Activated T-helper 1 cell treated with anti-CD3 and anti-CD28 coated beads, Interleukin-12 subunit alpha, Interleukin-12 subunit beta, Interleukin-2, Interleukin-4 antibody, amounts not matched to agents 30 ng/mL and 10 ng/mL and 1 ng/mL, durations not matched to agents 14 hours and 24 hours and 36 hours (primary cell): ENCODE measurements at regions not wholly inside any gene's neighbourhood (a gene's known extent, or its start where the extent isn't known, plus 50 kb on each side); places are given as distances from the start of the nearest gene placed in this dataset.

Source experiments
- DNase-seq: peaks from one replicate; pipeline ENCODE4 v3.0.0; 2021; ENCODE audit warnings: low spot score
- H3K27ac Mint-ChIP-seq: one replicate; pipeline ENCODE4 v1.8.0; 2021; ENCODE audit warnings: mild to moderate bottlenecking, mixed read lengths
- H3K27me3 Mint-ChIP-seq: one replicate; pipeline ENCODE4 v1.8.0; 2022; ENCODE audit warnings: mild to moderate bottlenecking, moderate library complexity, mixed read lengths; ENCODE audit not compliant: insufficient read depth
- H3K36me3 Mint-ChIP-seq: one replicate; pipeline ENCODE4 v1.8.0; 2021; ENCODE audit warnings: low read depth, mixed read lengths
- H3K4me1 Mint-ChIP-seq: one replicate; pipeline ENCODE4 v1.8.0; 2021; ENCODE audit warnings: low read depth, mixed read lengths
- H3K4me3 Mint-ChIP-seq: one replicate; pipeline ENCODE4 v1.8.0; 2021; ENCODE audit warnings: mild to moderate bottlenecking, moderate library complexity, mixed read lengths
- H3K9me3 Mint-ChIP-seq: one replicate; pipeline ENCODE4 v1.8.0; 2021; ENCODE audit warnings: mixed read lengths
- intact Hi-C: fragments of 100-400 bp; cut with micrococcal nuclease; formaldehyde crosslinking; loops from one replicate; pipeline ENCODE4 v1.15.1; 2024

- H3K9me3 Mint-ChIP-seq = no peaks in the 10 kb centered on the region
- no peaks in the 10 kb centered on the region for H3K36me3 Mint-ChIP-seq
- H3K4me1 Mint-ChIP-seq = no peaks in the 10 kb centered on the region
- H3K4me3 Mint-ChIP-seq = no peak overlapping the region
- H3K27me3 Mint-ChIP-seq = peaks cover 6% of the 10 kb centered on the region
- intact Hi-C loops = no loop called here
- no peak overlapping the region for H3K27ac Mint-ChIP-seq
- no peak for DNase-seq
These were observed 147.1 kb upstream of the IRS2 start for GRCh38 chr13:109933476-109933875.

- Mint-ChIP-seq H3K4me1 (no peaks in the 10 kb centered on the region), H3K4me3 (no peak overlapping the region), H3K27me3 (peaks cover 3% of the 10 kb centered on the region), H3K36me3 (no peaks in the 10 kb centered on the region), H3K9me3 (no peaks in the 10 kb centered on the region), H3K27ac (no peak overlapping the region)
- DNase-seq = no peak
- intact Hi-C loops = no loop called here
These were observed 138.0 kb upstream of the IRS2 start for GRCh38 chr13:109924376-109924775.

DNA sequence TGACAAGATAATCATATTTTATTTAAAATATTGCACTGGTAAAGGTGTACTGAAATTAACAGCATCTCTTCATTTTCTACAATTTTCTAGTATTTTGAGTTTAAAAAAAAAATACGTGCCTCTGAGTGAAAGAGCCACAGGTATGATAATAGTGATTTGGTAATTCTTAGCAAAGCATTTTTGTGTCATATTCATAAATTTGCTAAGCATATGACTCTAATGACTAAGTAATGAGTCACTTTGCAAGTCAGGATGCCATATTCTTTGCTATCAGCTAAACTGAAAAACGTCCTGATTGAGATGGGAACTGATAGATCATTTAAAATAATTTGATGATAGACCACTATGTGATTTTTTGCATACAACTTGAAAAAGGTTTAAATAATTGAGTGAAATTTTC lies 136.1 kb upstream of the IRS2 start:
- Mint-ChIP-seq H3K9me3 (no peaks in the 10 kb centered on the region), H3K4me1 (no peaks in the 10 kb centered on the region), H3K36me3 (no peaks in the 10 kb centered on the region), H3K27ac (no peak overlapping the region), H3K4me3 (no peak overlapping the region), H3K27me3 (no peaks in the 10 kb centered on the region)
- no peak for DNase-seq
- intact Hi-C loops = no loop called here

GRCh38 chr13:109919715-109920375 lies 133.5 kb upstream of the IRS2 start:
- H3K4me3 Mint-ChIP-seq = no peak overlapping the region
- H3K27ac Mint-ChIP-seq = no peak overlapping the region
- intact Hi-C loops = no loop called here
- H3K36me3 Mint-ChIP-seq = no peaks in the 10 kb centered on the region
- no peaks in the 10 kb centered on the region for H3K4me1 Mint-ChIP-seq
- H3K27me3 Mint-ChIP-seq = no peaks in the 10 kb centered on the region
- no peak for DNase-seq
- H3K9me3 Mint-ChIP-seq = no peaks in the 10 kb centered on the region

GRCh38 chr13:109918179-109918711 lies 131.9 kb upstream of the IRS2 start:
- Mint-ChIP-seq H3K36me3 (no peaks in the 10 kb centered on the region), H3K27ac (no peak overlapping the region), H3K9me3 (no peaks in the 10 kb centered on the region), H3K4me1 (no peaks in the 10 kb centered on the region), H3K4me3 (no peak overlapping the region), H3K27me3 (no peaks in the 10 kb centered on the region)
- DNase-seq = no peak
- intact Hi-C loops = no loop called here

GRCh38 chr13:109917422-109917821 lies 131.0 kb upstream of the IRS2 start:
- no peak for DNase-seq
- H3K27ac Mint-ChIP-seq = no peak overlapping the region
- H3K9me3 Mint-ChIP-seq = no peaks in the 10 kb centered on the region
- no peak overlapping the region for H3K4me3 Mint-ChIP-seq
- H3K27me3 Mint-ChIP-seq = no peaks in the 10 kb centered on the region
- H3K4me1 Mint-ChIP-seq = no peaks in the 10 kb centered on the region
- no peaks in the 10 kb centered on the region for H3K36me3 Mint-ChIP-seq
- intact Hi-C loops = no loop called here

DNA sequence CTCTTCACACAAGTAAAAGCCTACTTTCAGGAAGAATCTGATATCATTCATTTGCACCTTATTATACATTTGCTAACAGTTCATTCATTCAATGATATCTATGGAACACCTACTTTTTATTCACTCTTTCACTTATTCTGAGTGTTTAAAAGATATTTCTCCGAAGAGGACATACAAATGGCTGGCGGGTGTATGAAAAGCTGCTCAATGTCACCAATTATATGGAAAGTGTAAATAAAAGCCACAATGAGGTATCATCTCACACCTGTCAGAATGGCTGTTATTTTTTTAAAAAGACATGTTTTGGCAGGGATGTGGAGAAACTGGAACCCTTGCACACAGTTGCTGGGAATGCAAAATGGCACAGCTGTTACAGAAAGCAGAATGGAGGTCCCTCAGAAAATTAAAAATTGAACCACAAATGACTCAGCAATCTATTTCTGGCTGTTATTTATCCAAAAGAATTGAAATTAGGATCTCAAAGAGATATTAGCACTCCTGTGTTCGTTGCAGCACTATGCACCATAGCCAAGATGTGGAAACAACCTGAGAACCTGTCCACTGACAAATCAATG lies 127.6 kb upstream of the IRS2 start:
- Mint-ChIP-seq H3K27me3 (no peaks in the 10 kb centered on the region), H3K4me1 (no peaks in the 10 kb centered on the region), H3K27ac (no peak overlapping the region), H3K4me3 (no peak overlapping the region), H3K36me3 (no peaks in the 10 kb centered on the region), H3K9me3 (no peaks in the 10 kb centered on the region)
- intact Hi-C loops = no loop called here
- no peak for DNase-seq

- H3K9me3 Mint-ChIP-seq = no peaks in the 10 kb centered on the region
- DNase-seq = no peak
- H3K4me3 Mint-ChIP-seq = no peak overlapping the region
- H3K4me1 Mint-ChIP-seq = no peaks in the 10 kb centered on the region
- intact Hi-C loops = no loop called here
- H3K36me3 Mint-ChIP-seq = no peaks in the 10 kb centered on the region
- H3K27ac Mint-ChIP-seq = no peak overlapping the region
- no peaks in the 10 kb centered on the region for H3K27me3 Mint-ChIP-seq
These were observed 126.8 kb upstream of the IRS2 start for GRCh38 chr13:109913186-109913585.

DNA sequence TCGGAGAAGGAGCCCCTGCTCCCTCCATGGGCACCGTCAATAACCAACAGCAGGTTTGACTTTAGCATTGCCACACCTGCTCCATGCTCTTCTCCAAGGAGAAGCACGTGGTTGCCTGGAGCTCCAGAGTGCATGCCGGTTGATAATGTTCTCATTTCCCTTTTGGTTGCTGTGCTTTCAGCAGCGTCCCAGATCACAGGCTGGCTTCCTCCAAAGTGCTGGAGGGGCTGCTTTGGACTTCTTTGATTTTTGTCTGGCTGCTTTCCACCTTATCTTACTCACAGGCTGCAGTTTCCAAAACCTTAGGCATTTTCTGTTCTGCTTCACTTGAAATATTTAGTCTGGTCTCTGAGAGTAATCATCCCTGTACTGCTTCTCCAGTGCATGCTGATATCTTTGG lies 123.8 kb upstream of the IRS2 start:
- intact Hi-C loops = no loop called here
- H3K36me3 Mint-ChIP-seq = no peaks in the 10 kb centered on the region
- no peaks in the 10 kb centered on the region for H3K9me3 Mint-ChIP-seq
- H3K27ac Mint-ChIP-seq = no peak overlapping the region
- H3K4me1 Mint-ChIP-seq = no peaks in the 10 kb centered on the region
- no peak for DNase-seq
- no peak overlapping the region for H3K4me3 Mint-ChIP-seq
- H3K27me3 Mint-ChIP-seq = peaks cover 2% of the 10 kb centered on the region

DNA sequence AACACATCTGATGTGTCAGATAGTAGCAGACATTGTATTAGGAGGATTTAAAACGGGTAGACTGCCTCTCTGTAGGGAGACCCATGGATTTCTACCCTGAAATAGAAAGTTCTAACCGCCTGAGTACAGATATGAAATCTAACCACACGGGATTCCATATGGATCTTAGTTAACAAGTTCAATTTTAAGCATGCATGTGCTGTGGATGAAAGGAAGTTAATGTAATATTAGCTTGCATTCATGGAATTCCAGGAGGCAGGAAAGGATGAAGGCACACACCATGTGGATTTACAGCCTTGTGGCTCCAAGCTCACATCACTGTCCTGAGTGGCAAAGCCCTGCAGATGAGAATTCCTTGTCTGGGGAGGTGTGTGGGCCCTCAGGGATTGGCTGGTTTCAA lies 120.6 kb upstream of the IRS2 start:
- Mint-ChIP-seq H3K9me3 (no peaks in the 10 kb centered on the region), H3K4me3 (no peak overlapping the region)
- intact Hi-C loops = no loop called here

GRCh38 chr13:109904218-109904617 lies 117.8 kb upstream of the IRS2 start:
- Mint-ChIP-seq H3K4me3 (no peak overlapping the region), H3K27ac (no peak overlapping the region), H3K27me3 (peaks cover 2% of the 10 kb centered on the region), H3K4me1 (no peaks in the 10 kb centered on the region), H3K9me3 (no peaks in the 10 kb centered on the region), H3K36me3 (no peaks in the 10 kb centered on the region)
- DNase-seq = no peak
- intact Hi-C loops = no loop called here

More for the DNA sequence above, 120.6 kb upstream of the IRS2 start:
- Mint-ChIP-seq H3K36me3 (no peaks in the 10 kb centered on the region), H3K27me3 (peaks cover 2% of the 10 kb centered on the region), H3K27ac (no peak overlapping the region), H3K4me1 (no peaks in the 10 kb centered on the region)
- DNase-seq = no peak

DNA sequence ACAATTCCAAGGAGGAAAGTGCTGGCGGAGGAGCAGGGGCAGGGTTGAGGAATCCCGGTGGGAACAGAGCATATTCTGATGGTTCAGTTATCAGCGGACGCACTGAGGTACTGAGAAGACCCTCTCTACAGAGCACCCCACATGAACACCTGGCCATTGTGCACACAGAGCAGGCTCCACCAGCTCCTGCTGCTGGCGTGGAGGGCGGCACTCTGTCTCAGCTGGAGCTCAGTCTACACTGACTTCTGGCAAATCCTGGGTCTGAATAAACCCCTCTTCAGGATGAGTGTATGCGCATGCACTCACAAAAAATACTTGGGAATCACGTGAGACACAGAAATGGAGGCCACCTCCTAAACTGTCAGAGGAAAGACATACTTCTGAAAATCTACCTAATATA lies 114.4 kb upstream of the IRS2 start:
- intact Hi-C loops = no loop called here
- H3K36me3 Mint-ChIP-seq = no peaks in the 10 kb centered on the region

DNA sequence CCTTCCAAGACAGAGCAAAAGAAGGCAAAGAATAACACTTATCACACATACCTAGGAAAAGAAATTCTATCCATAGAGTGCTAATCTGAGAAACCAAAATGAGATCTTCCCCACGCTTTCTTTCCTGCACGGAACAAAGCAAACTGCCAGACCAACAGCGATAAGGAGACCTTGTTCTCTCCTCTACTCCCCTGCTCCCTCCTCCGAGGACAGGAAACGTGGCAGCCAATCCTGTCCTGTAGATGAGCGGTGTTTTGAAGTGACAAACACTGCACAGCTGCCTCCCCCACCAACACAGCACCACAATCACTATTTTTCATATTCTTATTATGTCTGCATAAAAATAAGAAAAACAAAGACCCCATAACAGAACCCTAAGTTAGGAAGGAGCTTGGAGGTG lies 113.9 kb upstream of the IRS2 start:
- H3K4me1 Mint-ChIP-seq = no peaks in the 10 kb centered on the region
- H3K27me3 Mint-ChIP-seq = no peaks in the 10 kb centered on the region
- no peaks in the 10 kb centered on the region for H3K36me3 Mint-ChIP-seq
- H3K27ac Mint-ChIP-seq = no peak overlapping the region
- no peaks in the 10 kb centered on the region for H3K9me3 Mint-ChIP-seq
- intact Hi-C loops = no loop called here
- H3K4me3 Mint-ChIP-seq = no peak overlapping the region
- DNase-seq = no peak

More for the DNA sequence above, 114.4 kb upstream of the IRS2 start:
- no peak for DNase-seq
- H3K27me3 Mint-ChIP-seq = no peaks in the 10 kb centered on the region
- H3K27ac Mint-ChIP-seq = no peak overlapping the region
- no peaks in the 10 kb centered on the region for H3K9me3 Mint-ChIP-seq
- no peaks in the 10 kb centered on the region for H3K4me1 Mint-ChIP-seq
- H3K4me3 Mint-ChIP-seq = no peak overlapping the region

DNA sequence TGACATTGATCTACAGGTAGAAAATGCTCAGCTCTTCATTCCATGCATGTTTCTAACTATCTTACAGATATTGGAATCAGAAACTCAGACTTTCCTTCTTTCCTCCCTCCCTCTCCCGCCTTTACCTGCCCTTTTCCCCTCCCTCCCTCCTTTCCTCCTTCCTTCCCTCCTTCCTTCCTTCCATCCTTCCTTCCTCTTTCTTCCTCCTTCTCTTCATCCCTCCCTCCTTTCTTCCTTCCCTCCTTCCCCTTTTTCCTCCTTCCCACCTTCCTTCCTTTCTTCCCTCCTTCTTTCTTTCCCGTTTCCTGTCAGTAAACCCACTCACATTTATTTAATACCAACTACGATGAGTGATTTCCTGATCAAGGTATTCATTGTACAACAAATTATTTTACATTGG lies 113.4 kb upstream of the IRS2 start:
- no peak for DNase-seq
- intact Hi-C loops = no loop called here
- no peaks in the 10 kb centered on the region for H3K27me3 Mint-ChIP-seq
- H3K4me3 Mint-ChIP-seq = no peak overlapping the region
- no peaks in the 10 kb centered on the region for H3K36me3 Mint-ChIP-seq
- H3K27ac Mint-ChIP-seq = no peak overlapping the region
- no peaks in the 10 kb centered on the region for H3K9me3 Mint-ChIP-seq
- no peaks in the 10 kb centered on the region for H3K4me1 Mint-ChIP-seq
